K562 (cell line): ENCODE measurements at regions not wholly inside any gene's neighbourhood (a gene's known extent, or its start where the extent isn't known, plus 50 kb on each side); places are given as distances from the start of the nearest gene placed in this dataset.

ENCODE experiments used
- ATAC-seq: fragments of 200-7000 bp; cut with Tn5 transposase; 3 replicates; pipeline ENCODE4 v1.9.1; 2020; ENCODE audit warnings: moderate library complexity
- BruUV-seq: library from RNA; stranded (reverse); fragments of 400-500 nt; replicated peaks from 2 replicates; lab custom pipeline; 2021; lab: Mats Ljungman, UMichigan
- CTCF ChIA-PET: fragments of 300-600 bp; formaldehyde crosslinking; extraction: SDS; loops from one replicate; lab custom pipeline; 2021; ENCODE audit warnings: low intra/inter-chr PET ratio; lab: Yijun Ruan, JAX
- POLR2A ChIA-PET: fragments of 300-600, 350-650 bp; sonication (Branson Sonifier 250); formaldehyde crosslinking; extraction: SDS; loops from one replicate; lab custom pipeline; 2021; ENCODE audit warnings: antibody characterized with exemption, inconsistent platforms; lab: Yijun Ruan, JAX
- DNase-seq, 4 experiments: peaks; one replicate each; pipeline versions ENCODE4 v3.0.0 to v3.0.0-alpha.2; 2011 to 2018; ENCODE audit warnings: low spot score in 3 of 4, mixed read lengths in 3 of 4; ENCODE audit errors: extremely low read depth in 1 of 4
- FAIRE-seq: peaks from 2 replicates; lab custom pipeline; 2011; peaks lifted over from hg19 to GRCh38; lab: Jason Lieb, UNC
- H2AFZ ChIP-seq: 2 replicates; pipeline ENCODE4 v1.6.0; 2011; ENCODE audit warnings: low read depth, low read length, control low read depth, inconsistent platforms
- H3K27ac ChIP-seq: fragments of 200-600 bp; 3 replicates; pipeline ENCODE4 v1.8.0; 2011; ENCODE audit warnings: low read depth, mild to moderate bottlenecking, control low read depth, inconsistent platforms, low read length, moderate library complexity, mixed read lengths; ENCODE audit errors: extremely low read depth
- H3K27me3 ChIP-seq, 2 experiments: fragments of 300-600 bp in 1 of 2; 2 replicates in 1 of 2; 3 replicates in 1 of 2; pipeline versions ENCODE4 v1.6.0 to v1.8.0; 2011; ENCODE audit warnings: inconsistent platforms in 2 of 2, low read length in 2 of 2, mild to moderate bottlenecking in 1 of 2, mixed read lengths in 1 of 2, moderate library complexity in 1 of 2; ENCODE audit not compliant: control insufficient read depth in 2 of 2, insufficient read depth in 2 of 2
- H3K36me3 ChIP-seq: fragments of 300-600 bp; 3 replicates; pipeline ENCODE4 v1.8.0; 2011; ENCODE audit warnings: mild to moderate bottlenecking, low read length, inconsistent platforms; ENCODE audit not compliant: control insufficient read depth, insufficient read depth
- H3K4me1 ChIP-seq, 2 experiments: fragments of 200-600 bp in 1 of 2; replicated peaks in 1 of 2; 2 replicates in 1 of 2; 3 replicates in 1 of 2; pipeline versions ENCODE4 v1.5.1 to v1.8.0; 2011; ENCODE audit warnings: inconsistent platforms in 2 of 2, low read length in 2 of 2, mild to moderate bottlenecking in 1 of 2, mixed read lengths in 1 of 2, moderate library complexity in 1 of 2; ENCODE audit not compliant: control insufficient read depth in 2 of 2, insufficient read depth in 2 of 2
- H3K4me2 ChIP-seq: 2 replicates; pipeline ENCODE4 v1.6.1; 2011; ENCODE audit warnings: low read length, control low read depth, inconsistent platforms, mixed read lengths; ENCODE audit not compliant: insufficient read depth
- H3K4me3 ChIP-seq: fragments of 200-600 bp; sonication (generic), shearing (Covaris generic); 2 replicates; pipeline ENCODE4 v1.5.1; 2016; ENCODE audit warnings: control low read depth, inconsistent platforms
- H3K79me2 ChIP-seq: fragments of 200-600 bp; 3 replicates; pipeline ENCODE4 v1.8.0; 2011; ENCODE audit warnings: low read length, inconsistent platforms; ENCODE audit not compliant: control insufficient read depth, insufficient read depth
- H3K9ac ChIP-seq, 2 experiments: 2 replicates each; pipeline versions ENCODE4 v1.6.0 to v1.6.1; 2011; ENCODE audit warnings: low read depth in 2 of 2, low read length in 2 of 2, control low read depth in 1 of 2, inconsistent platforms in 1 of 2, mild to moderate bottlenecking in 1 of 2, mixed read lengths in 1 of 2; ENCODE audit not compliant: insufficient read depth in 1 of 2
- H3K9me1 ChIP-seq: one replicate; pipeline ENCODE4 v1.6.0; 2011; ENCODE audit warnings: inconsistent platforms, mild to moderate bottlenecking, low read length, moderate library complexity; ENCODE audit not compliant: control insufficient read depth, insufficient read depth
- H3K9me3 ChIP-seq: replicated peaks from 2 replicates; pipeline ENCODE4 v1.5.1; 2011; ENCODE audit warnings: low read depth, low read length, inconsistent platforms; ENCODE audit not compliant: control insufficient read depth, insufficient read depth
- H4K20me1 ChIP-seq: replicated peaks from 2 replicates; pipeline ENCODE4 v1.6.1; 2011; ENCODE audit warnings: low read length, inconsistent platforms, mixed read lengths; ENCODE audit not compliant: control insufficient read depth, insufficient read depth
- ADNP ChIP-seq: fragments of 200-800 bp; sonication (Bioruptor generic); IDR thresholded peaks from 2 replicates; pipeline ENCODE4 v1.6.1; 2016; ENCODE audit warnings: missing genetic modification characterization, missing compliant biosample characterization
- ARID4B ChIP-seq: sonication (generic); formaldehyde crosslinking; IDR thresholded peaks from 2 replicates; pipeline ENCODE4 v1.8.0; 2022; ENCODE audit warnings: mild to moderate bottlenecking, missing genetic modification reagents
- BMI1 ChIP-seq: fragments of 150-350 bp; IDR thresholded peaks from 2 replicates; pipeline ENCODE4 v1.6.1; 2014; ENCODE audit warnings: low read length
- DNMT1 ChIP-seq: fragments of 450-650 bp; IDR thresholded peaks from 2 replicates; pipeline ENCODE4 v1.6.1; 2016; ENCODE audit warnings: antibody characterized with exemption, mild to moderate bottlenecking
- GTF2B ChIP-seq: IDR thresholded peaks from 2 replicates; pipeline ENCODE4 v1.6.1; 2011; ENCODE audit not compliant: insufficient read length; ENCODE audit errors: extremely low read depth
- NCOA6 ChIP-seq: fragments of 450-650 bp; IDR thresholded peaks from 2 replicates; pipeline ENCODE4 v1.6.1; 2017; ENCODE audit warnings: mild to moderate bottlenecking
- SRSF7 ChIP-seq: fragments of 200-400 bp; formaldehyde crosslinking; optimal IDR thresholded peaks from 2 replicates; pipeline ENCODE3; 2017; ENCODE audit warnings: mild to moderate bottlenecking, low read depth, low read length
- TOE1 ChIP-seq, 2 experiments: fragments of 450-650 bp in 1 of 2; sonication (generic) in 1 of 2; formaldehyde crosslinking in 1 of 2; IDR thresholded peaks; 2 replicates each; pipeline versions ENCODE4 v1.7.1 to v1.8.0; 2016 to 2022; ENCODE audit warnings: borderline replicate concordance in 2 of 2, mild to moderate bottlenecking in 2 of 2, antibody characterized with exemption in 1 of 2, inconsistent platforms in 1 of 2, low read depth in 1 of 2, missing genetic modification reagents in 1 of 2, moderate library complexity in 1 of 2
- ZNF445 ChIP-seq: fragments of 250-450 bp; sonication (Bioruptor Pico); IDR thresholded peaks from 2 replicates; pipeline ENCODE4 v1.4.0; 2020; ENCODE audit warnings: low read depth, mild to moderate bottlenecking, moderate library complexity
- WGBS: fragments of 100-300 bp; shearing (Covaris generic); methylation state at CpG from one replicate; pipeline ENCODE4 v1.1.6; 2016; ENCODE audit warnings: low coverage, mixed read lengths; ENCODE audit not compliant: insufficient coverage; ENCODE audit errors: missing lambda C conversion rate; 5-methylcytosine and 5-hydroxymethylcytosine counted together
- in situ Hi-C: fragments of 300-500 bp; cut with MboI; formaldehyde crosslinking; loops from 4 replicates; pipeline ENCODE4 v1.15.0; 2018; ENCODE audit warnings: inconsistent platforms, mixed read lengths
- intact Hi-C: fragments of 100-400 bp; cut with micrococcal nuclease; formaldehyde crosslinking; loops from 2 replicates; pipeline ENCODE4 v1.14.2; 2022

- Histone ChIP-seq H3K4me3 (no peak overlapping the region), H3K9me3 (no peaks in the 10 kb centered on the region), H3K4me1 (no peaks in the 10 kb centered on the region), H3K27me3 (no peaks in the 10 kb centered on the region), H4K20me1 (no peaks in the 10 kb centered on the region)
- CTCF ChIA-PET = no interaction called here
- no peak for DNase-seq
- no peak for FAIRE-seq
- BruUV-seq = no TSS peak
- POLR2A ChIA-PET = no interaction called here
- in situ Hi-C loops = no loop called here
- no peak for TF ChIP-seq GTF2B
- no peak for TF ChIP-seq DNMT1
- TF ChIP-seq BMI1 = no peak
- TF ChIP-seq SRSF7 = no peak
- TF ChIP-seq, all 486 proteins: peak for 0
- 0% methylated on average over 3 of the region's 3 CpGs for WGBS
- H3K36me3 ChIP-seq = no peaks in the 10 kb centered on the region
- ATAC-seq = no peak
- H2AFZ ChIP-seq = no peak overlapping the region
- H3K27ac ChIP-seq = no peak overlapping the region
- no peaks in the 10 kb centered on the region for H3K9me1 ChIP-seq
- no peak overlapping the region for H3K4me2 ChIP-seq
- no peak overlapping the region for H3K9ac ChIP-seq
- intact Hi-C loops = no loop called here
- no peaks in the 10 kb centered on the region for H3K79me2 ChIP-seq
Measured at GRCh38 chr13:57948884-57949283, 317.3 kb downstream of the PCDH17 start.

GRCh38 chr13:57969951-57970350 lies 338.4 kb downstream of the PCDH17 start:
- no peak for ATAC-seq
- no peak overlapping the region for H2AFZ ChIP-seq
- ChIA-PET CTCF (no interaction called here), POLR2A (no interaction called here)
- no peaks in the 10 kb centered on the region for H3K4me1 ChIP-seq
- 0% methylated on average over 1 of the region's 1 CpG for WGBS
- H3K27ac ChIP-seq = no peak overlapping the region
- no peaks in the 10 kb centered on the region for H3K9me1 ChIP-seq
- no peaks in the 10 kb centered on the region for H3K27me3 ChIP-seq
- no peak overlapping the region for H3K4me2 ChIP-seq
- in situ Hi-C loops = no loop called here
- no peaks in the 10 kb centered on the region for H3K9me3 ChIP-seq
- no TSS peak for BruUV-seq
- no peak for FAIRE-seq
- H3K9ac ChIP-seq = no peak overlapping the region
- DNase-seq = no peak
- no peaks in the 10 kb centered on the region for H3K36me3 ChIP-seq
- H3K4me3 ChIP-seq = no peak overlapping the region
- no peaks in the 10 kb centered on the region for H4K20me1 ChIP-seq
- no peaks in the 10 kb centered on the region for H3K79me2 ChIP-seq
- intact Hi-C loops = no loop called here
- TF ChIP-seq TOE1 (IDR thresholded peaks at IDR 0.05; ENCODE audit: borderline replicate concordance) = no peak
- TF ChIP-seq TOE1 (CRISPR knock-in tag; IDR thresholded peaks at IDR 0.05; ENCODE audit: borderline replicate concordance, low read depth) = no peak
- TF ChIP-seq ADNP (tag) = no peak
- TF ChIP-seq ZNF445 (CRISPR knock-in tag) = no peak
- no peak for TF ChIP-seq ARID4B
- TF ChIP-seq NCOA6 = no peak
